HT1080 (cell line): ENCODE measurements at regions not wholly inside any gene's neighbourhood (a gene's known extent, or its start where the extent isn't known, plus 50 kb on each side); places are given as distances from the start of the nearest gene placed in this dataset.

Experiments used
- DNase-seq: peaks from one replicate; pipeline ENCODE4 v3.0.0-alpha.2; 2015; ENCODE audit warnings: low read depth

- no peak for DNase-seq
These were observed 380.6 kb upstream of the NR3C2 start for GRCh38 chr4:148822572-148823418.

DNA sequence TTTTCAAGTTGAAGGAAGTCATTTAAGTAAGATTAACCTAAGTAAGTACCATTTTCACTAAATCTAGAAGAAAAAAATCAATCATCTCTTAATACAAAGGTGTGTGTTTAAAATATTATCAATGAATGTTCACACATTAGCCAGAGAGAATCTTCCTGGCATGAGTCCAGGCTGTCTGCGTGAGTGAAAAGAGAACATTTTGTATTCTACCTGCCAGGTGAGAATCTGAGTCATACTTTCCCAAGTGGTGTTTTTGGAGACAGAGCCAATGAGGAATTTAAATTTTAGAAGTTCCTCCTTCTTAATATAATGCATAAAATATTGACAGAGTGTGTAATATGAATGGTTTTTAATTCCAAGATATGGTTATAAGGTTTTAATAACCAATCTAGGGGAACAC, 371.8 kb upstream of the NR3C2 start:
- no peak for DNase-seq

- DNase-seq, result no peak
These were observed 371.1 kb upstream of the NR3C2 start for GRCh38 chr4:148813289-148813688.

DNA sequence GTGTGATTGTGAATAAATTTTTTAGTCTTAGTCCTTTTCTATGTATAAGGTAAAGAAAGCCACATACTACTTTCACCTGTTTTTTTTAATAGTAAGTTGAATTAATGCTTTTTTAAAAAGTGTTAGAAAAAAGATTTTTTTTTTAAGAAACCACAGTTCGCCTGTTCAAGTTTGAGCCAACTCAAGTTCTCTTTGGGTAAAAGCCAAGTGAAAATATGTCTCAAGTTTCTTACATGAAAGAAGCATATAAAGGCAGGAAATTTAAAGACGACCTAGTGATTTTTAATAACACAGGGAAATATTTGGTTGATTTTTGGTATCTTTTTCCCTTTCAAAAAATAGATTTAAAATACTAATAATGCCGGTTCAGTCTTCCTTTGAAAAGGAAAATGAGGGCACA, 369.9 kb upstream of the NR3C2 start:
- no peak for DNase-seq

DNA sequence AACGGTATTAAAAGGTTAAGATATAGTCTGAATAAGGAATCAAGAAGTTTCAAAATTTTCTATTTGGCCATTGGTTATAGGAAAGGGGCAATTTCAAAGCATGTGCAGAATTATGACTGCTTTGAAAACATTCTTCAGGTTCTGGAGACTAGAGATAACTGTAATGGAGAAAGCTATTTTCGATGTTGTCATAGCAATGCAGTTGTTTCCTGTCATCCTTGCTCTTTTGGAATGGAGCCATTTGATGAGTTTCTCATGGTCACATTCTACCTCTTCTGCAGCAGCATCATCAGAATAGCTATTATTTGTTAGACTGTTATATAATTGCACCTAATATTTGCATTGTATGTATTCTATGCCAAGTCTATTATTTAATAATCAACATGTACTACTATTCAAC, 368.2 kb upstream of the NR3C2 start:
- no peak for DNase-seq

- DNase-seq, result no peak
These were observed 366.2 kb upstream of the NR3C2 start for GRCh38 chr4:148808416-148808815.

- no peak for DNase-seq
These were observed 358.7 kb upstream of the NR3C2 start for GRCh38 chr4:148800940-148801339.

DNA sequence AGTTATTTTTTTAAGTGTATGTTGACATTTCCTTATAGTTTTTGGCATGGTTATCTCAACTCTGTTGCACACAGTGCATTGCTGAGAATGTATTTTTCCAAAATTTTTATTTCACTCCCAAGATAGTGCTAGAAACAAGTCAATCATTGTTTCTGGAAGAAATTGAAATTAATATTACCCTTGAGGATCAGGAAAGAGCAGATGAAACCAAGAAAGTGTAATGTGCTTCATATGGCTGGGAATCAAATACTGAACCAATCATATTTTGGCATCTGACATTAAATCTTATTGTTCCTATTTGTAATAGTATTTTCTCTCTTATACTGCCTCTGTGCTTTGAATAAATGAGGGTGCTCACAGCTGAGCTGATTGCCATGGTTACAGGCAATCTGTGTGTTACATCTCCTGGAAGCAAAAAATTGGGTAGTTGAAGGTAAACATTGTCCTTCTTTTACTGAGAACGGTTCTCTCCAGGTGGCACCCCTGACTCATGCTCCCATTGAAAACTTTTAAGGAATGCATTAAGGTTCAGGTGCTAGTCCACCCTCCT, 358.2 kb upstream of the NR3C2 start:
- DNase-seq, result no peak

GRCh38 chr4:148795156-148795864, 353.1 kb upstream of the NR3C2 start:
- DNase-seq, result peak; percentile 64

GRCh38 chr4:148793221-148793620, 351.0 kb upstream of the NR3C2 start:
- no peak for DNase-seq

DNA sequence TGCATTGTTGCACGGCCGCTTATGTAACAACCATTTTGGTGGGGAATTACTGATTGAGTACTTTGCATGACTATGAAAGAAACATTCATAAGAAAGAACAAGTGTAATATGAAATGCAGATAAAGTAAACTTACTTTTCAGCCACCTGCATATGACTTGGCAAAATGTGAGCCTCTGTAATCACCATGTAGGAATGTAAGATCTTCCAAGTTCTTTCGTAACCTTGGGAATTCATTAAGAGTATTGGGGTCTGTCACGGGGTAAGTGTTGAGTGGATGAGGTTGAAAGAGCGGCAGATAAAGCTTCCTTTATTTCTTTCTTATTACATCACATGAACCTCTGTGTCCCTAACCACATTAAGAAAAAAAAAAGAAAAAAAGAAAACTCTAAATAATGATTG, 348.5 kb upstream of the NR3C2 start:
- DNase-seq, result peak; percentile 53

- no peak for DNase-seq
These were observed 348.0 kb upstream of the NR3C2 start for GRCh38 chr4:148790246-148790645.

GRCh38 chr4:148787831-148788477, 345.7 kb upstream of the NR3C2 start:
- DNase-seq, result peak; percentile 44

DNA sequence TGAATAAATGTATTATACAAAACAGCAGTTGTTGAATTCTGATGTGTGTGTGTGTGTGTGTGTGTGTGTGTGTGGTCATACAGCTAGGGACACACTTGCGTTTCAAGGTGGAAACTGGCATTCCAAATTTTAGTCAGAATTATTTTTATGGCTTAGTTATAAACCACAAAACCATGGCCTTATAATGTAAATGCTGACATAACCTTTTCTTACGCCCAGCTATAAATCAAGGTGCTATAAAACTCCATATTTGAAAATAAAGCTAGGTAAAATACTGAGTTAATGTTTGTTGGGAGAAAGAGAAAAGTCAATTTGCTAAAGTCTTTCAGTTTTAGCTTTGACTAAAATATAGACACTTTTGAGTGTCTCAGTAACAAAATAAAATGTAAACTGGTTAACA, 345.1 kb upstream of the NR3C2 start:
- no peak for DNase-seq

GRCh38 chr4:148786699-148787098, 344.5 kb upstream of the NR3C2 start:
- DNase-seq, result no peak

DNA sequence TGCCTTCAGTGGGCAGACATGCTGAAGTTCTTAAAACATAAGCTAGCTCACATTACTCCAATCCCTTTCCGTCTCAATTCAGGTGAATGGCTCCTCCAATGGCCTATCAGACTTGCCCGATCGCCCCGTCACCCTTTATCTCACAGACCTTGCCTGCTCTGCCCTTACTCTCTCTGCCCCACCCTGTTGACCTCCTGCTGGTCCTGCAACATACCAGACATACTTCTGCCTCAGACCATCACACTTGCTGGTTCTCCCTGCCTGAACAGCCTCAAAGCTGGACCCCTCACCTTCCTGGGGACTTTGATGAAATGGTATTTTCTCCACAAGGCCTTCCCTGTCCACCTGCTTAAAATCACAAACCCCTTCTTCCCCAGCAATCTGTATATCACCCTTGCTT, 340.1 kb upstream of the NR3C2 start:
- DNase-seq, result no peak

GRCh38 chr4:148780426-148781005, 338.3 kb upstream of the NR3C2 start:
- peak; percentile 26 for DNase-seq

GRCh38 chr4:148779771-148780170, 337.6 kb upstream of the NR3C2 start:
- DNase-seq, result no peak

DNA sequence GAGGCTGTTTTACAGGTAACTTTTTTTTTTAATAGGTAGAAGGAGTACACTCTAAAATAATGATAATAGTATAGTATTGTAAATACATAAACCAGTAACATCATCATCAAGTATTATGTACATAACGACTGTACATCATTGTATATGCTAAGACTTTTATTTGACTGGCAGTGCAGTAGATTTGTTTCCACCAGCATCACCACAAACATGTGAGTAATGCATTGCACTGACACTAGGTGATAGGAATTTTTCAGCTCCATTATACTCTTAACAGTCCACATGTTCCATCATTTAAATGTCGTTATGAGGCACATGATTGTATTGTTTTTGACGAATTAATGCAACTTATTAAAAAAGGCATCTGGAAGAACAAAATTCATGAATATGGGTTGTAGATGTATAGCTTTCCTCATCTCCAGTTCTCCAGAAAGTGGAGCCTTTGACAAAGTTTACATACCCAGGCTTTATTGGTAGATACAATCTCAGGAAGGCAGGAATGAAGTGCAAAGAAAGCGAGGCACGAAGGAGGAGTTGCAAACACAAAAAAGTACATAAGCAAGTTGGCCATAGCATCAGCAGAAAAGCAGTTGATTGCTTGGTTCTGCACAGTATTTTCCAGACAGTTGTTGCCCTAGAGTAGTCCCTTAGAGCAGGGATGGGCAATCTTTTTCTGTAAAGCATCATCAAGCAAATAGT, 336.9 kb upstream of the NR3C2 start:
- DNase-seq, result no peak

DNA sequence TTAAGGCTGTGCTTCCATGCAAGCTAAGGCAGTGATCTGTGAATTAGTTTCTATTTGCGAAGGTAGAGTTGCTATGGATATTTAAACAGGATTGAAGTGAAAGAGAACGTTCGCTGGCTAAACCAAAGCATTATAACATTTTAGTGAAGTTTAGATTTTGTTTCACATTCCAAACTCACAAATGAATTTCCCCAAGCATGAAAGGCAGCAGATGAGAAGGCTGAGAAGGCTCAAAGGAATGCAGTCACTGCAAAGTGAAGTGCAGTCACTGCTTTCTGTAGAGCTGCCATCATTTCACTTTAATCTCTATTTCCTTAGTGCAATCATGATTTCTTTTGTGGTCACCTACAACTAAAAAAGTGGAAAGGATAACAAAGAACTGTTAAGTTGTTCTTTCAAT, 334.7 kb upstream of the NR3C2 start:
- DNase-seq, result peak; percentile 45

- DNase-seq, result no peak
These were observed 331.9 kb upstream of the NR3C2 start for GRCh38 chr4:148774134-148774533.
